Osteoblast (primary cell): ENCODE measurements at regions not wholly inside any gene's neighbourhood (a gene's known extent, or its start where the extent isn't known, plus 50 kb on each side); places are given as distances from the start of the nearest gene placed in this dataset.

Source experiments
- DNase-seq: peaks from one replicate; pipeline ENCODE4 v3.0.0; 2011; ENCODE audit warnings: low spot score, mixed read lengths; ENCODE audit not compliant: insufficient read length; ENCODE audit errors: missing footprints
- H2AFZ ChIP-seq: 2 replicates; pipeline ENCODE4 v1.6.0; 2011; ENCODE audit warnings: mild to moderate bottlenecking, low read length
- H3K27ac ChIP-seq: 2 replicates; pipeline ENCODE4 v1.5.1; 2011; ENCODE audit warnings: mild to moderate bottlenecking, low read depth, low read length, moderate library complexity
- H3K27me3 ChIP-seq: 2 replicates; pipeline ENCODE4 v1.6.0; 2012; ENCODE audit warnings: mild to moderate bottlenecking, control low read depth, inconsistent platforms, low read length, moderate library complexity; ENCODE audit not compliant: insufficient read depth
- H3K36me3 ChIP-seq: 2 replicates; pipeline ENCODE4 v1.5.1; 2011; ENCODE audit warnings: mild to moderate bottlenecking, low read length, control low read depth, moderate library complexity; ENCODE audit not compliant: insufficient read depth
- H3K4me1 ChIP-seq: 2 replicates; pipeline ENCODE4 v1.5.1; 2011; ENCODE audit warnings: mild to moderate bottlenecking, low read length, control low read depth, moderate library complexity; ENCODE audit not compliant: insufficient read depth
- H3K4me2 ChIP-seq: 2 replicates; pipeline ENCODE4 v1.6.0; 2011; ENCODE audit warnings: mild to moderate bottlenecking, low read length; ENCODE audit not compliant: insufficient read depth
- H3K4me3 ChIP-seq: fragments of 200-600 bp; sonication (generic); 3 replicates; pipeline ENCODE4 v1.5.1; 2012; ENCODE audit warnings: mild to moderate bottlenecking, low read length, inconsistent platforms; ENCODE audit not compliant: insufficient read depth
- H3K79me2 ChIP-seq: 2 replicates; pipeline ENCODE4 v1.6.0; 2012; ENCODE audit warnings: mild to moderate bottlenecking, low read length, control low read depth, inconsistent platforms; ENCODE audit not compliant: insufficient read depth
- H3K9me3 ChIP-seq: 2 replicates; pipeline ENCODE4 v1.5.1; 2011; ENCODE audit warnings: low read depth, low read length, control low read depth
- H4K20me1 ChIP-seq: 2 replicates; pipeline ENCODE4 v1.6.0; 2012; ENCODE audit warnings: mild to moderate bottlenecking, low read length, control low read depth; ENCODE audit not compliant: insufficient read depth
- TF ChIP-seq, protein P1 (sequence below): IDR thresholded peaks from 2 replicates; pipeline ENCODE4 v1.5.1; 2011; ENCODE audit warnings: mild to moderate bottlenecking, low read depth, low read length, moderate library complexity; ENCODE audit errors: extremely low read depth

DNA sequence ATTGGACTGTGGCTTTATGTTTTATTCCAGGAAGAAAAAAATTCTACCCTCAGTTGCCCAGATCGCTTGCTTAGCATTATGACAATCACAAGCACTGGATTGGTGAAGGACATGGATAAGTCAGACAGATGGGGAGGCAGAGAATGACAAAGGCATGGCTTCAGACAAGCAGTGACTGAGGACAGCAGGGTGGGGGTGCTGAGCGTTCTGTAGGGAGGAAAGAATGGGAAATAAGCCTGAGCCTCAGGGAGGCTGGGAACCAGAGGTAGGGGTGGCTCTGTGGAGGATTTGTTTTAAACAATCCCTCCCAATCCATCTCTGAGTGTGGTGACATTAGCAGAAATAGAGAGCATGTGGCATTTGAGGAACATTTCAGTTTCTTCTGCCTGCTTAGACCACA, 896.9 kb downstream of the CCSER2 start:
- Histone ChIP-seq H4K20me1 (no peaks in the 10 kb centered on the region), H3K27me3 (no peaks in the 10 kb centered on the region), H2AFZ (no peak overlapping the region), H3K79me2 (no peaks in the 10 kb centered on the region), H3K27ac (no peak overlapping the region), H3K9me3 (no peaks in the 10 kb centered on the region), H3K4me1 (no peaks in the 10 kb centered on the region), H3K36me3 (no peaks in the 10 kb centered on the region), H3K4me2 (no peak overlapping the region), H3K4me3 (no peak overlapping the region)
- DNase-seq = no peak
- TF ChIP-seq, protein P1, sequence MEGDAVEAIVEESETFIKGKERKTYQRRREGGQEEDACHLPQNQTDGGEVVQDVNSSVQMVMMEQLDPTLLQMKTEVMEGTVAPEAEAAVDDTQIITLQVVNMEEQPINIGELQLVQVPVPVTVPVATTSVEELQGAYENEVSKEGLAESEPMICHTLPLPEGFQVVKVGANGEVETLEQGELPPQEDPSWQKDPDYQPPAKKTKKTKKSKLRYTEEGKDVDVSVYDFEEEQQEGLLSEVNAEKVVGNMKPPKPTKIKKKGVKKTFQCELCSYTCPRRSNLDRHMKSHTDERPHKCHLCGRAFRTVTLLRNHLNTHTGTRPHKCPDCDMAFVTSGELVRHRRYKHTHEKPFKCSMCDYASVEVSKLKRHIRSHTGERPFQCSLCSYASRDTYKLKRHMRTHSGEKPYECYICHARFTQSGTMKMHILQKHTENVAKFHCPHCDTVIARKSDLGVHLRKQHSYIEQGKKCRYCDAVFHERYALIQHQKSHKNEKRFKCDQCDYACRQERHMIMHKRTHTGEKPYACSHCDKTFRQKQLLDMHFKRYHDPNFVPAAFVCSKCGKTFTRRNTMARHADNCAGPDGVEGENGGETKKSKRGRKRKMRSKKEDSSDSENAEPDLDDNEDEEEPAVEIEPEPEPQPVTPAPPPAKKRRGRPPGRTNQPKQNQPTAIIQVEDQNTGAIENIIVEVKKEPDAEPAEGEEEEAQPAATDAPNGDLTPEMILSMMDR = no peak

DNA sequence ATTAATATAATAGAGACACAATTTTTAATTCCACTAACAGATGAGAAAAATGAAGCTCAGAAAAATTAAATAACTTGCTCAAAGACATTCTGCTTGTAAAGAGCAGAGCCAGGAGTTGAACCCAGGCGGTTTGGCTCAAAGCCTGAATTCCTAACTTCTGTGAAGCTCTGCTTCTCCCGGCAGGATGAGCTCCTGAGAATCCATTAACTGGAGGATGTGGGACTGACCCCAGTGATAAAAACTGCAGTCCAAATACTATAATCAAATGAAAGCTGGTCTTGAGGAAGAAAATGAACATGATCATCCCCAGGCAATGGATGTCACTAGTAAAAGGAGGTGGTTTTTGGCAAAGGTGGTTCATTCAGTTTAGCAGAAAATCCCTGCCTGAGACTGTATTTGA, 898.2 kb downstream of the CCSER2 start:
- Histone ChIP-seq H3K27me3 (no peaks in the 10 kb centered on the region), H3K27ac (no peak overlapping the region), H3K79me2 (no peaks in the 10 kb centered on the region), H3K9me3 (no peaks in the 10 kb centered on the region), H4K20me1 (no peaks in the 10 kb centered on the region), H2AFZ (no peak overlapping the region), H3K36me3 (no peaks in the 10 kb centered on the region), H3K4me1 (no peaks in the 10 kb centered on the region), H3K4me2 (no peak overlapping the region), H3K4me3 (no peak overlapping the region)
- no peak for DNase-seq
- TF ChIP-seq, protein P1 = no peak

DNA sequence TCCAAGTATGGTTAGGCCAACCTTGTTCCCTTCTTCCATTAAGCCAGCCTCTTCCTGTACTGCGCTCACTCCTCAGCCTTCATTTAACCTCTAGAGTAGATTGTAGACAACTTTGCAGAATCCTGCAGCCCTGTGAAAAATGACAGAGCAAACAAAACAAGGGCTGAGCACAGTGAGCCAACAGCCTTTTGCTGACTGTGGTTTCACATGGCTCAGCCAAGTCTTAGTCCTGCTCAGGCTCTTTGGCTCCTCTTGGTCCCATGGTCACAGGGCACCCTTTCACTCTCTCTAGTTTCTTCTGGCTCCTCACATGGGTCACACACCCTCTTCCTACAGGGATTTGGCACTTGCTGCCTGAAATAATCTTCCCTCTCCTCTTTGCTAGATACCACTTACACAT, 900.3 kb downstream of the CCSER2 start:
- Histone ChIP-seq H3K9me3 (no peaks in the 10 kb centered on the region), H3K27ac (no peak overlapping the region), H4K20me1 (no peaks in the 10 kb centered on the region), H3K4me1 (no peaks in the 10 kb centered on the region), H3K4me2 (no peak overlapping the region), H2AFZ (no peak overlapping the region), H3K36me3 (no peaks in the 10 kb centered on the region), H3K79me2 (no peaks in the 10 kb centered on the region), H3K4me3 (no peak overlapping the region), H3K27me3 (no peaks in the 10 kb centered on the region)
- no peak for DNase-seq
- TF ChIP-seq, protein P1 = no peak

DNA sequence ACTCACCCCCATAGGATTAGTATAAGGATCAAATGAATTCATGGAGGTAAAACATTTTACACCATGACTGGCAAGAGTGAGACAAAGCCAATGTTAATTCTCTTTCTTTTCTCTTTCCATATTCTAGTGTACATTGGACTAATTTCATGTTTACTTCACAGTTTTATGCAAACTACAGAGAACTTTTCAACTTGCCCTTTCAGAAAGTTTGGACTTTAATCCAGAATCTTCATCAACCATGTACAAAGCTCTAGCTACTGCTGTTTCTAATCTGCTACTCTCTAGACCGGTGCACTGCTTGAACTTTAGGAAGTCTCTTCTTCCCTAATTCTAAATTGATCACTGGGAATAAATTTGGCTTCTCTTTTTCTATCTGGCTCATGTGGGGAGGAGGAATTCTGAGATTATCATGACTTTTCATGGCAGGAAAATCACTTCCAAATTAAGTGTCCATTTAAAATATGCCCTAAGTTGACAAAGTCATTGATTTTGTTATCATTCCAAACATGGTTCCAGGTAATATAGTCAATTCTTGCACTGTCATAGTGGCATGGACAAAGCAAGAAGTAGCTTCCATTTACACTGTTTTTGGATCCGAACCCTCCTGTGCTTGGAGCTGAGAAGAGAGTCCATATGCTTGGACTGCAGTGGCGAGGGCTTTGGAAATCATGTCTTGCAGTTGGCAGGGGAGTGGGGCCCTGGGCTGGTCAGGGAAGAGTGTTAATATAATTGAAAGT, 903.3 kb downstream of the CCSER2 start:
- no peaks in the 10 kb centered on the region for H3K27me3 ChIP-seq
- TF ChIP-seq, protein P1 = no peak
- no peak overlapping the region for H2AFZ ChIP-seq
- no peaks in the 10 kb centered on the region for H3K36me3 ChIP-seq
- no peak overlapping the region for H3K4me3 ChIP-seq
- H4K20me1 ChIP-seq = no peaks in the 10 kb centered on the region
- H3K4me2 ChIP-seq = no peak overlapping the region
- H3K4me1 ChIP-seq = no peaks in the 10 kb centered on the region
- H3K9me3 ChIP-seq = no peaks in the 10 kb centered on the region
- DNase-seq = no peak
- H3K27ac ChIP-seq = no peak overlapping the region
- no peaks in the 10 kb centered on the region for H3K79me2 ChIP-seq
